ENCODE measurements at regions not wholly inside any gene's neighbourhood (a gene's known extent, or its start where the extent isn't known, plus 50 kb on each side); places are given as distances from the start of the nearest gene placed in this dataset.

- Mint-ChIP-seq H3K36me3 (peaks cover 0 to 5% (median 0%) of the 10 kb centered on the region in 3 donors), H3K27me3 (ENCODE audit: low read depth in 3 of 3) (peaks cover 4 to 12% (median 5%) of the 10 kb centered on the region in 3 donors)
Measured at GRCh38 chr13:111449041-111449440, 128.6 kb downstream of the TEX29 start.

GRCh38 chr13:111451402-111451801 is 131.0 kb downstream of the TEX29 start:
- Mint-ChIP-seq H3K4me3 (no peak overlapping the region), H3K4me1 (no peaks in the 10 kb centered on the region), H3K36me3 (peaks cover 0 to 5% (median 0%) of the 10 kb centered on the region in 3 donors), H3K9me3 (peaks cover 0 to 7% (median 4%) of the 10 kb centered on the region in 6 donors), H3K27ac (no peak overlapping the region), H3K27me3 (ENCODE audit: low read depth in 3 of 3) (peaks cover 4 to 9% (median 7%) of the 10 kb centered on the region in 3 donors)
- no peak for DNase-seq

More at GRCh38 chr13:111449041-111449440, 128.6 kb downstream of the TEX29 start:
- Mint-ChIP-seq H3K9me3 (peaks cover 0 to 7% (median 4%) of the 10 kb centered on the region in 6 donors), H3K27ac (no peak overlapping the region), H3K4me3 (no peak overlapping the region), H3K4me1 (no peaks in the 10 kb centered on the region)
- no peak for DNase-seq

GRCh38 chr13:111456452-111457230 is 136.2 kb downstream of the TEX29 start:
- DNase-seq, result no peak
- Mint-ChIP-seq H3K9me3 (no peaks in the 10 kb centered on the region), H3K27ac (no peak overlapping the region), H3K36me3 (no peaks in the 10 kb centered on the region), H3K4me1 (no peaks in the 10 kb centered on the region), H3K4me3 (no peak overlapping the region), H3K27me3 (ENCODE audit: low read depth in 3 of 3) (peaks cover 2 to 18% (median 4%) of the 10 kb centered on the region in 3 donors)

GRCh38 chr13:111458001-111458531 is 137.6 kb downstream of the TEX29 start:
- Mint-ChIP-seq H3K9me3 (no peaks in the 10 kb centered on the region), H3K4me1 (no peaks in the 10 kb centered on the region), H3K36me3 (no peaks in the 10 kb centered on the region), H3K27ac (no peak overlapping the region), H3K4me3 (no peak overlapping the region), H3K27me3 (ENCODE audit: low read depth in 3 of 3) (peaks cover 0 to 12% (median 7%) of the 10 kb centered on the region in 3 donors)
- no peak for DNase-seq

- peaks cover 0 to 12% (median 8%) of the 10 kb centered on the region in 3 donors for H3K27me3 Mint-ChIP-seq (ENCODE audit: low read depth in 3 of 3)
- no peak overlapping the region for H3K4me3 Mint-ChIP-seq
- H3K4me1 Mint-ChIP-seq, result no peaks in the 10 kb centered on the region
- no peaks in the 10 kb centered on the region for H3K36me3 Mint-ChIP-seq
- no peak overlapping the region for H3K27ac Mint-ChIP-seq
- H3K9me3 Mint-ChIP-seq, result no peaks in the 10 kb centered on the region
- no peak for DNase-seq
Measured at GRCh38 chr13:111458739-111459138, 138.3 kb downstream of the TEX29 start.

GRCh38 chr13:111459803-111460547 is 139.5 kb downstream of the TEX29 start:
- DNase-seq, result no peak
- H3K27ac Mint-ChIP-seq, result no peak overlapping the region

GRCh38 chr13:111460548-111461444 is 140.4 kb downstream of the TEX29 start:
- no peak for DNase-seq
- Mint-ChIP-seq H3K27me3 (ENCODE audit: low read depth in 3 of 3) (peaks cover 2 to 12% (median 6%) of the 10 kb centered on the region in 3 donors), H3K36me3 (no peaks in the 10 kb centered on the region), H3K4me1 (no peaks in the 10 kb centered on the region), H3K9me3 (no peaks in the 10 kb centered on the region), H3K27ac (no peak overlapping the region), H3K4me3 (no peak overlapping the region)

More at GRCh38 chr13:111459803-111460547, 139.5 kb downstream of the TEX29 start:
- Mint-ChIP-seq H3K27me3 (ENCODE audit: low read depth in 3 of 3) (peaks cover 2 to 12% (median 8%) of the 10 kb centered on the region in 3 donors), H3K9me3 (no peaks in the 10 kb centered on the region), H3K36me3 (no peaks in the 10 kb centered on the region), H3K4me3 (no peak overlapping the region), H3K4me1 (no peaks in the 10 kb centered on the region)

- H3K4me3 Mint-ChIP-seq, result no peak overlapping the region
- H3K4me1 Mint-ChIP-seq, result no peaks in the 10 kb centered on the region
- H3K9me3 Mint-ChIP-seq, result no peaks in the 10 kb centered on the region
- no peak overlapping the region for H3K27ac Mint-ChIP-seq
- DNase-seq, result no peak
- peaks cover 2 to 16% (median 7%) of the 10 kb centered on the region in 3 donors for H3K27me3 Mint-ChIP-seq (ENCODE audit: low read depth in 3 of 3)
- no peaks in the 10 kb centered on the region for H3K36me3 Mint-ChIP-seq
Measured at GRCh38 chr13:111461445-111462149, 141.2 kb downstream of the TEX29 start.

GRCh38 chr13:111462221-111462764 is 141.9 kb downstream of the TEX29 start:
- Mint-ChIP-seq H3K9me3 (no peaks in the 10 kb centered on the region), H3K36me3 (no peaks in the 10 kb centered on the region), H3K27ac (no peak overlapping the region), H3K4me1 (no peaks in the 10 kb centered on the region), H3K4me3 (no peak overlapping the region), H3K27me3 (ENCODE audit: low read depth in 3 of 3) (peaks cover 2 to 16% (median 9%) of the 10 kb centered on the region in 3 donors)
- no peak for DNase-seq

GRCh38 chr13:111462944-111463343 is 142.5 kb downstream of the TEX29 start:
- Mint-ChIP-seq H3K4me3 (no peak overlapping the region), H3K27me3 (ENCODE audit: low read depth in 3 of 3) (peaks cover 5 to 14% (median 9%) of the 10 kb centered on the region in 3 donors), H3K36me3 (no peaks in the 10 kb centered on the region), H3K4me1 (no peaks in the 10 kb centered on the region), H3K27ac (no peak overlapping the region), H3K9me3 (no peaks in the 10 kb centered on the region)
- no peak for DNase-seq

GRCh38 chr13:111467111-111467890 is 146.9 kb downstream of the TEX29 start:
- H3K36me3 Mint-ChIP-seq, result no peaks in the 10 kb centered on the region
- H3K4me1 Mint-ChIP-seq, result no peaks in the 10 kb centered on the region
- H3K27me3 Mint-ChIP-seq (ENCODE audit: low read depth in 3 of 3), result peaks cover 4 to 10% (median 6%) of the 10 kb centered on the region in 3 donors
- H3K9me3 Mint-ChIP-seq, result no peaks in the 10 kb centered on the region
- DNase-seq, result no peak
- no peak overlapping the region for H3K4me3 Mint-ChIP-seq
- H3K27ac Mint-ChIP-seq, result no peak overlapping the region

Data from immature natural killer cell (primary cell).